Endothelial cell of umbilical vein (primary cell): ENCODE measurements at regions not wholly inside any gene's neighbourhood (a gene's known extent, or its start where the extent isn't known, plus 50 kb on each side); places are given as distances from the start of the nearest gene placed in this dataset.

ENCODE experiments used
- CTCF ChIP-seq, 2 donors: IDR thresholded peaks; 1 replicate in 1 of 2; 2 replicates in 1 of 2; pipeline ENCODE4 v1.5.1; 2011; ENCODE audit warnings: low read length in 2 of 2, mild to moderate bottlenecking in 2 of 2, moderate library complexity in 2 of 2, control low read depth in 1 of 2, inconsistent platforms in 1 of 2, low read depth in 1 of 2; ENCODE audit not compliant: insufficient read depth in 1 of 2; ENCODE audit errors: extremely low read depth in 1 of 2
- EZH2 ChIP-seq: IDR thresholded peaks from 2 replicates; pipeline ENCODE4 v1.6.1; 2012; ENCODE audit warnings: borderline replicate concordance, low read depth, mild to moderate bottlenecking, moderate library complexity, low read length, inconsistent platforms; ENCODE audit not compliant: severe bottlenecking
- MAX ChIP-seq: IDR thresholded peaks from 2 replicates; pipeline ENCODE4 v1.6.1; 2011; ENCODE audit not compliant: insufficient read depth, insufficient read length
- MYC ChIP-seq: IDR thresholded peaks from one replicate; pipeline ENCODE4 v1.6.1; 2011; ENCODE audit warnings: mild to moderate bottlenecking, low read depth, low read length
- POLR2AphosphoS5 ChIP-seq: IDR thresholded peaks from 2 replicates; pipeline ENCODE4 v1.6.1; 2012; ENCODE audit warnings: low read depth, mild to moderate bottlenecking, control low read depth, low read length, moderate library complexity; ENCODE audit not compliant: insufficient read depth

- TF ChIP-seq CTCF (IDR thresholded peaks at IDR 0.05; ENCODE audit: extremely low read depth in 1 of 2, insufficient read depth in 1 of 2, low read depth in 1 of 2, low read length in 2 of 2): no peak
- no peak for TF ChIP-seq EZH2
- TF ChIP-seq MYC: no peak
- TF ChIP-seq MAX: no peak
- TF ChIP-seq POLR2AphosphoS5: no peak
These were observed 166.1 kb downstream of the SNAPC1 start for GRCh38 chr14:61928300-61928699.
